ENCODE measurements at regions not wholly inside any gene's neighbourhood (a gene's known extent, or its start where the extent isn't known, plus 50 kb on each side); places are given as distances from the start of the nearest gene placed in this dataset.

GRCh38 chr5:83001796-83002381 is 75.3 kb downstream of the TMEM167A start:
- Histone ChIP-seq H3K4me1 (no peaks in the 10 kb centered on the region), H3K9me3 (no peaks in the 10 kb centered on the region), H3K27ac (no peak overlapping the region), H3K27me3 (no peaks in the 10 kb centered on the region), H3K36me3 (no peaks in the 10 kb centered on the region), H3K4me3 (no peak overlapping the region)
- intact Hi-C loops (cut with DNase I; ENCODE audit: low total_unique reads): no loop called here
- no peak for TF ChIP-seq POLR2A (IDR thresholded peaks at IDR 0.05)
- TF ChIP-seq CTCF (IDR thresholded peaks at IDR 0.05): no peak
- DNase-seq: no peak

GRCh38 chr5:83000922-83001321 is 76.3 kb downstream of the TMEM167A start:
- Histone ChIP-seq H3K27ac (no peak overlapping the region), H3K4me1 (no peaks in the 10 kb centered on the region), H3K27me3 (no peaks in the 10 kb centered on the region), H3K9me3 (no peaks in the 10 kb centered on the region), H3K4me3 (no peak overlapping the region), H3K36me3 (no peaks in the 10 kb centered on the region)
- no peak for TF ChIP-seq CTCF (IDR thresholded peaks at IDR 0.05)
- intact Hi-C loops (cut with DNase I; ENCODE audit: low total_unique reads): no loop called here
- DNase-seq: no peak

GRCh38 chr5:83000428-83000827 is 76.8 kb downstream of the TMEM167A start:
- no peaks in the 10 kb centered on the region for H3K36me3 ChIP-seq
- TF ChIP-seq CTCF (IDR thresholded peaks at IDR 0.05): no peak
- no peak for TF ChIP-seq POLR2A (IDR thresholded peaks at IDR 0.05)
- no peak for DNase-seq
- H3K4me3 ChIP-seq: no peak overlapping the region
- H3K27me3 ChIP-seq: no peaks in the 10 kb centered on the region
- no peaks in the 10 kb centered on the region for H3K9me3 ChIP-seq
- no peaks in the 10 kb centered on the region for H3K4me1 ChIP-seq
- no peak overlapping the region for H3K27ac ChIP-seq
- intact Hi-C loops (cut with DNase I; ENCODE audit: low total_unique reads): no loop called here

GRCh38 chr5:82993416-82993815 is 83.8 kb downstream of the TMEM167A start:
- intact Hi-C loops (cut with DNase I; ENCODE audit: low total_unique reads): no loop called here
- H3K27ac ChIP-seq: no peak overlapping the region
- H3K4me3 ChIP-seq: no peak overlapping the region
- H3K4me1 ChIP-seq: no peaks in the 10 kb centered on the region
- H3K27me3 ChIP-seq: no peaks in the 10 kb centered on the region
- no peaks in the 10 kb centered on the region for H3K36me3 ChIP-seq
- no peaks in the 10 kb centered on the region for H3K9me3 ChIP-seq
- DNase-seq: no peak
- TF ChIP-seq CTCF (IDR thresholded peaks at IDR 0.05): no peak
- TF ChIP-seq POLR2A (IDR thresholded peaks at IDR 0.05): no peak

- intact Hi-C loops (cut with DNase I; ENCODE audit: low total_unique reads): no loop called here
- no peaks in the 10 kb centered on the region for H3K9me3 ChIP-seq
- H3K27ac ChIP-seq: no peak overlapping the region
- no peaks in the 10 kb centered on the region for H3K27me3 ChIP-seq
- H3K36me3 ChIP-seq: no peaks in the 10 kb centered on the region
- H3K4me1 ChIP-seq: no peaks in the 10 kb centered on the region
- H3K4me3 ChIP-seq: no peak overlapping the region
- DNase-seq: no peak
- no peak for TF ChIP-seq CTCF (IDR thresholded peaks at IDR 0.05)
- no peak for TF ChIP-seq POLR2A (IDR thresholded peaks at IDR 0.05)
Measured at GRCh38 chr5:82992646-82993045, 84.5 kb downstream of the TMEM167A start.

Measured in uterus (tissue), 3 donors.